K562 (cell line): ENCODE measurements at regions not wholly inside any gene's neighbourhood (a gene's known extent, or its start where the extent isn't known, plus 50 kb on each side); places are given as distances from the start of the nearest gene placed in this dataset.
A peak's percentile ranks its signal among the peaks of the same experiment; 100 is the strongest.

ENCODE experiments used
- ATAC-seq: fragments of 200-7000 bp; cut with Tn5 transposase; 3 replicates; pipeline ENCODE4 v1.9.1; 2020; ENCODE audit warnings: moderate library complexity
- BruUV-seq: library from RNA; stranded (reverse); fragments of 400-500 nt; replicated peaks from 2 replicates; lab custom pipeline; 2021; lab: Mats Ljungman, UMichigan
- CTCF ChIA-PET: fragments of 300-600 bp; formaldehyde crosslinking; extraction: SDS; loops from one replicate; lab custom pipeline; 2021; ENCODE audit warnings: low intra/inter-chr PET ratio; lab: Yijun Ruan, JAX
- POLR2A ChIA-PET: fragments of 300-600, 350-650 bp; sonication (Branson Sonifier 250); formaldehyde crosslinking; extraction: SDS; loops from one replicate; lab custom pipeline; 2021; ENCODE audit warnings: antibody characterized with exemption, inconsistent platforms; lab: Yijun Ruan, JAX
- DNase-seq, 4 experiments: peaks; one replicate each; pipeline versions ENCODE4 v3.0.0 to v3.0.0-alpha.2; 2011 to 2018; ENCODE audit warnings: low spot score in 3 of 4, mixed read lengths in 3 of 4; ENCODE audit errors: extremely low read depth in 1 of 4
- FAIRE-seq: peaks from 2 replicates; lab custom pipeline; 2011; peaks lifted over from hg19 to GRCh38; lab: Jason Lieb, UNC
- H2AFZ ChIP-seq: 2 replicates; pipeline ENCODE4 v1.6.0; 2011; ENCODE audit warnings: low read depth, low read length, control low read depth, inconsistent platforms
- H3K27ac ChIP-seq: fragments of 200-600 bp; 3 replicates; pipeline ENCODE4 v1.8.0; 2011; ENCODE audit warnings: low read depth, mild to moderate bottlenecking, control low read depth, inconsistent platforms, low read length, moderate library complexity, mixed read lengths; ENCODE audit errors: extremely low read depth
- H3K27me3 ChIP-seq, 2 experiments: fragments of 300-600 bp in 1 of 2; 2 replicates in 1 of 2; 3 replicates in 1 of 2; pipeline versions ENCODE4 v1.6.0 to v1.8.0; 2011; ENCODE audit warnings: inconsistent platforms in 2 of 2, low read length in 2 of 2, mild to moderate bottlenecking in 1 of 2, mixed read lengths in 1 of 2, moderate library complexity in 1 of 2; ENCODE audit not compliant: control insufficient read depth in 2 of 2, insufficient read depth in 2 of 2
- H3K36me3 ChIP-seq: fragments of 300-600 bp; 3 replicates; pipeline ENCODE4 v1.8.0; 2011; ENCODE audit warnings: mild to moderate bottlenecking, low read length, inconsistent platforms; ENCODE audit not compliant: control insufficient read depth, insufficient read depth
- H3K4me1 ChIP-seq, 2 experiments: fragments of 200-600 bp in 1 of 2; replicated peaks in 1 of 2; 2 replicates in 1 of 2; 3 replicates in 1 of 2; pipeline versions ENCODE4 v1.5.1 to v1.8.0; 2011; ENCODE audit warnings: inconsistent platforms in 2 of 2, low read length in 2 of 2, mild to moderate bottlenecking in 1 of 2, mixed read lengths in 1 of 2, moderate library complexity in 1 of 2; ENCODE audit not compliant: control insufficient read depth in 2 of 2, insufficient read depth in 2 of 2
- H3K4me2 ChIP-seq: 2 replicates; pipeline ENCODE4 v1.6.1; 2011; ENCODE audit warnings: low read length, control low read depth, inconsistent platforms, mixed read lengths; ENCODE audit not compliant: insufficient read depth
- H3K4me3 ChIP-seq: fragments of 200-600 bp; sonication (generic), shearing (Covaris generic); 2 replicates; pipeline ENCODE4 v1.5.1; 2016; ENCODE audit warnings: control low read depth, inconsistent platforms
- H3K79me2 ChIP-seq: fragments of 200-600 bp; 3 replicates; pipeline ENCODE4 v1.8.0; 2011; ENCODE audit warnings: low read length, inconsistent platforms; ENCODE audit not compliant: control insufficient read depth, insufficient read depth
- H3K9ac ChIP-seq, 2 experiments: 2 replicates each; pipeline versions ENCODE4 v1.6.0 to v1.6.1; 2011; ENCODE audit warnings: low read depth in 2 of 2, low read length in 2 of 2, control low read depth in 1 of 2, inconsistent platforms in 1 of 2, mild to moderate bottlenecking in 1 of 2, mixed read lengths in 1 of 2; ENCODE audit not compliant: insufficient read depth in 1 of 2
- H3K9me1 ChIP-seq: one replicate; pipeline ENCODE4 v1.6.0; 2011; ENCODE audit warnings: inconsistent platforms, mild to moderate bottlenecking, low read length, moderate library complexity; ENCODE audit not compliant: control insufficient read depth, insufficient read depth
- H3K9me3 ChIP-seq: replicated peaks from 2 replicates; pipeline ENCODE4 v1.5.1; 2011; ENCODE audit warnings: low read depth, low read length, inconsistent platforms; ENCODE audit not compliant: control insufficient read depth, insufficient read depth
- H4K20me1 ChIP-seq: replicated peaks from 2 replicates; pipeline ENCODE4 v1.6.1; 2011; ENCODE audit warnings: low read length, inconsistent platforms, mixed read lengths; ENCODE audit not compliant: control insufficient read depth, insufficient read depth
- BACH1 ChIP-seq: fragments of 200-800 bp; sonication (Bioruptor generic); IDR thresholded peaks from 2 replicates; pipeline ENCODE4 v1.6.1; 2016; ENCODE audit warnings: missing genetic modification characterization, missing compliant biosample characterization
- BRD4 ChIP-seq: fragments of 200-600 bp; sonication (generic); IDR thresholded peaks from 2 replicates; pipeline ENCODE4 v1.6.1; 2017; ENCODE audit warnings: inconsistent platforms
- BRF1 ChIP-seq: IDR thresholded peaks from 3 replicates; pipeline ENCODE4 v1.6.1; 2011; ENCODE audit warnings: borderline replicate concordance, mild to moderate bottlenecking; ENCODE audit not compliant: insufficient read length; ENCODE audit errors: extremely low read depth
- BRF2 ChIP-seq: IDR thresholded peaks from 3 replicates; pipeline ENCODE4 v1.6.1; 2011; ENCODE audit warnings: borderline replicate concordance, mild to moderate bottlenecking; ENCODE audit not compliant: insufficient read length, insufficient read depth
- GTF2F1 ChIP-seq: IDR thresholded peaks from 2 replicates; pipeline ENCODE4 v1.6.1; 2011; ENCODE audit warnings: low read depth, low read length, improper control_type of control experiment
- HDGF ChIP-seq: fragments of 450-650 bp; IDR thresholded peaks from 2 replicates; pipeline ENCODE4 v1.6.1; 2016
- POLR2AphosphoS2 ChIP-seq: IDR thresholded peaks from 2 replicates; pipeline ENCODE4 v1.6.1; 2012; ENCODE audit warnings: low read length, improper control_type of control experiment
- RAD21 ChIP-seq, 2 experiments: fragments of 250-450 bp in 1 of 2; fragments of 450-650 bp in 1 of 2; sonication (Bioruptor Pico) in 1 of 2; formaldehyde crosslinking in 1 of 2; IDR thresholded peaks in 1 of 2; conservative IDR thresholded peaks in 1 of 2; 2 replicates each; pipeline versions ENCODE4 v1.4.0 to v1.8.0; 2020 to 2022; ENCODE audit warnings: mild to moderate bottlenecking in 2 of 2, moderate library complexity in 1 of 2
- RBM15 ChIP-seq: fragments of 200-400 bp; formaldehyde crosslinking; IDR thresholded peaks from 2 replicates; pipeline ENCODE4 v1.6.1; 2018; ENCODE audit warnings: mild to moderate bottlenecking, low read length, moderate library complexity; ENCODE audit not compliant: insufficient read depth
- RFX7 ChIP-seq: fragments of 250-450 bp; sonication (Bioruptor Pico); IDR thresholded peaks from 2 replicates; pipeline ENCODE4 v1.5.1; 2021; ENCODE audit warnings: mild to moderate bottlenecking
- SIRT6 ChIP-seq: IDR thresholded peaks from one replicate; pipeline ENCODE4 v1.6.1; 2012; ENCODE audit warnings: low read depth, mild to moderate bottlenecking, control low read depth, inconsistent platforms, low read length, moderate library complexity
- ZNF121 ChIP-seq: sonication (generic); formaldehyde crosslinking; conservative IDR thresholded peaks from 2 replicates; pipeline ENCODE4 v1.8.0; 2022; ENCODE audit warnings: missing genetic modification reagents
- ZNF589 ChIP-seq: fragments of 200-800 bp; sonication (Bioruptor generic); IDR thresholded peaks from 2 replicates; pipeline ENCODE4 v1.6.1; 2016; ENCODE audit warnings: low read depth, missing genetic modification characterization, missing compliant biosample characterization
- WGBS: fragments of 100-300 bp; shearing (Covaris generic); methylation state at CpG from one replicate; pipeline ENCODE4 v1.1.6; 2016; ENCODE audit warnings: low coverage, mixed read lengths; ENCODE audit not compliant: insufficient coverage; ENCODE audit errors: missing lambda C conversion rate; 5-methylcytosine and 5-hydroxymethylcytosine counted together
- in situ Hi-C: fragments of 300-500 bp; cut with MboI; formaldehyde crosslinking; loops from 4 replicates; pipeline ENCODE4 v1.15.0; 2018; ENCODE audit warnings: inconsistent platforms, mixed read lengths
- intact Hi-C: fragments of 100-400 bp; cut with micrococcal nuclease; formaldehyde crosslinking; loops from 2 replicates; pipeline ENCODE4 v1.14.2; 2022
- TF ChIP-seq, protein P1 (sequence below), 2 experiments: fragments of 450-650 bp in 1 of 2; sonication (generic) in 1 of 2; formaldehyde crosslinking in 1 of 2; IDR thresholded peaks in 1 of 2; conservative IDR thresholded peaks in 1 of 2; 2 replicates each; pipeline versions ENCODE4 v1.6.1 to v1.8.1; 2016 to 2023; ENCODE audit warnings: mild to moderate bottlenecking in 2 of 2, moderate library complexity in 2 of 2, inconsistent platforms in 1 of 2, missing genetic modification reagents in 1 of 2

- intact Hi-C loops = no loop called here
- Histone ChIP-seq H3K36me3 (no peaks in the 10 kb centered on the region), H3K9me1 (no peaks in the 10 kb centered on the region), H4K20me1 (peaks cover 7% of the 10 kb centered on the region; the same call in 1 of the 2 replicates), H3K27me3 (peaks cover 15 to 46% of the 10 kb centered on the region in 2 experiments; a peak in 3 of 5 replicates), H3K9me3 (no peaks in the 10 kb centered on the region), H3K27ac (no peak overlapping the region), H3K4me2 (no peak overlapping the region), H3K4me1 (no peaks in the 10 kb centered on the region), H3K79me2 (no peaks in the 10 kb centered on the region), H2AFZ (no peak overlapping the region), H3K4me3 (no peak overlapping the region), H3K9ac (no peak overlapping the region)
- ChIA-PET CTCF (no interaction called here), POLR2A (interaction anchor here (1.0 kb wide), 1 partner anchor 29 kb away, joined by 3 read pairs; no protein-coding TSS in a partner anchor)
- BruUV-seq = no TSS peak
- FAIRE-seq (no peak), DNase-seq (no peak), ATAC-seq (no peak)
- in situ Hi-C loops = no loop called here
- 2% methylated on average over 16 of the region's 17 CpGs for WGBS
- TF ChIP-seq, protein P1, sequence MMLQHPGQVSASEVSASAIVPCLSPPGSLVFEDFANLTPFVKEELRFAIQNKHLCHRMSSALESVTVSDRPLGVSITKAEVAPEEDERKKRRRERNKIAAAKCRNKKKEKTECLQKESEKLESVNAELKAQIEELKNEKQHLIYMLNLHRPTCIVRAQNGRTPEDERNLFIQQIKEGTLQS (IDR thresholded peaks at IDR 0.05) = peak; percentile 21; the same call in 1 of the 2 replicates
- TF ChIP-seq, protein P1 (CRISPR knock-in tag; conservative IDR thresholded peaks at IDR 0.05) = no peak
- no peak for TF ChIP-seq ZNF589 (CRISPR knock-in tag)
- no peak for TF ChIP-seq ZNF121 (CRISPR knock-in tag)
These were observed 481.8 kb downstream of the BRD1 start for GRCh38 chr22:49345896-49346295.

DNA sequence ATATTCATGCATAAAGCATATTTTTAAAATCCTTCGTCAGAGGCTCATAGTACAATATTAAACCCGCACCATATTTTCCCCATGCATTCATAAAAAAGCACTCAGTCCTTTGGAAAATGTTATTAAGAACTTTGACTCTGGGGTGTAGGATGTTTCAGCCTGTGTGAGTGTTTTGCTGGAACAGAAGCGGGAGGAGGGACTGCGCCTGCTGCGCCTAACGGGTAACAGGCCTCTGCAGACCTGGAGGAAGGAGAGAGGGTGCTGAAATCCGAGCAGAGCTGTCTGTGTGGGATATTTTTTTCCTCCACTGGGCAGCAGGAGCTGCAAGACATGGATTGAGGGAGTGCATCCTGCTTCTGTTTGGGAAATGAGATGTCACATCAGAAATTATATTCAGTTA is 483.0 kb downstream of the BRD1 start:
- Histone ChIP-seq H3K9me3 (no peaks in the 10 kb centered on the region), H3K27me3 (peaks cover 8 to 34% of the 10 kb centered on the region in 2 experiments; a peak in 3 of 5 replicates), H3K79me2 (no peaks in the 10 kb centered on the region), H4K20me1 (no peaks in the 10 kb centered on the region), H3K27ac (no peak overlapping the region), H3K4me2 (no peak overlapping the region)
- ATAC-seq (no peak), DNase-seq (no peak)
- in situ Hi-C loops = no loop called here
- 5% methylated on average over 6 of the region's 7 CpGs for WGBS
- TF ChIP-seq BACH1 (tag) (no peak), BRF2 (no peak), GTF2F1 (no peak), RFX7 (no peak), RAD21 (CRISPR knock-in tag; conservative IDR thresholded peaks at IDR 0.05 in 1 of 2, IDR thresholded peaks at IDR 0.05 in 1 of 2) (no peak), BRD4 (no peak), SIRT6 (no peak), POLR2AphosphoS2 (no peak), HDGF (no peak), RBM15 (no peak), BRF1 (no peak)
- TF ChIP-seq, all 486 proteins: peak for 0
- FAIRE-seq = no peak
- Histone ChIP-seq H3K9me1 (no peaks in the 10 kb centered on the region), H3K4me1 (no peaks in the 10 kb centered on the region), H3K4me3 (no peak overlapping the region), H3K9ac (no peak overlapping the region), H3K36me3 (no peaks in the 10 kb centered on the region), H2AFZ (no peak overlapping the region)
- intact Hi-C loops = no loop called here
- ChIA-PET CTCF (no interaction called here), POLR2A (interaction anchor here (0.6 kb wide), 1 partner anchor 745 kb away, joined by 3 read pairs; the partner anchor contains the start of gene MOV10L1)
- no TSS peak for BruUV-seq
